Keratinocyte (primary cell): ENCODE measurements at regions not wholly inside any gene's neighbourhood (a gene's known extent, or its start where the extent isn't known, plus 50 kb on each side); places are given as distances from the start of the nearest gene placed in this dataset.
"Not testable (repeated sequence)": the region's sequence is repeated elsewhere in the genome, so short reads cannot be mapped to it uniquely, and the experiment has no call there.

ENCODE experiments used
- EZH2 ChIP-seq: IDR thresholded peaks from one replicate; pipeline ENCODE4 v1.6.1; 2012; ENCODE audit warnings: inconsistent platforms, mild to moderate bottlenecking, low read length, moderate library complexity
- TF ChIP-seq, protein P1 (sequence below), 3 experiments: IDR thresholded peaks in 1 of 3; conservative IDR thresholded peaks in 1 of 3; optimal IDR thresholded peaks in 1 of 3; 2 replicates in 2 of 3; 3 replicates in 1 of 3; pipeline versions ENCODE3 to v1.5.1; 2011; ENCODE audit warnings: low read length in 3 of 3, mild to moderate bottlenecking in 3 of 3, moderate library complexity in 2 of 3, control low read depth in 1 of 3, inconsistent platforms in 1 of 3; ENCODE audit not compliant: insufficient read depth in 2 of 3; ENCODE audit errors: extremely low read depth in 1 of 3

DNA sequence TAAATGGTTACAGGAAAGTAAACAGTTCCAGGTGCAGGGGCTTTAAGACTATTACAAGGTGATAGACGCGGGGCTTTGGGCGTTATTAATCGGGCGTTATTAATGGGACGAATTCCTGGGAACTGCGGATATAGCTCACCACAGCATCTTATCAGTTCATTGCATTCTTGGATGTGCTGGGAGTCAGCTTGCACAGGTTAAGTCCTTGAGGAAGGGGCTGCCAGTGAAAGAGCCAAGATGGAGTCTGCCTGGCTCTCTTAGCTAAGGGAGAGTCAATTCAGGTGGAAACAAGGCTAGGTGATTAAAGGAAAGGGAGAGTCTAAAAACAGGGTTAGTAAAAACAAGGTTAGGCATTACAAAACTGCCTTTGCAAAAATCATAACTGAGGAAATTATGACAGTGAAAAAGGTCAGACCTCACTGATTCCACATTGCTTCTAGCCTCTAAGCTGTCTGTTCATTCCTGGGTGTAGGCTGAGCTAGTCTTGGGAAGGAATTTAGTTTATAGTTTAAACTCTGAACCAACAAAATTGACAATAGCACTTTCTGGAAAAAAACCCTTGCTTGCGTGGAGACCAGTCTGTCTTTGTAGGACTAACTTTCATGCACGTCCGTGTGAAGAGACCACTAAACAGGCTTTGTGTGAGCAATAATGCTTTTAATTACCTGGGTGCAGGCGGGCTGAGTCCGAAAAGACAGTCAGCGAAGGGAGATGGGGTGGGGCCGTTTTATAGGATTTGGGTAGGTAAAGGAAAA lies 85.1 kb upstream of the MSH6 start:
- TF ChIP-seq EZH2: not testable (repeated sequence)
- TF ChIP-seq, protein P1, sequence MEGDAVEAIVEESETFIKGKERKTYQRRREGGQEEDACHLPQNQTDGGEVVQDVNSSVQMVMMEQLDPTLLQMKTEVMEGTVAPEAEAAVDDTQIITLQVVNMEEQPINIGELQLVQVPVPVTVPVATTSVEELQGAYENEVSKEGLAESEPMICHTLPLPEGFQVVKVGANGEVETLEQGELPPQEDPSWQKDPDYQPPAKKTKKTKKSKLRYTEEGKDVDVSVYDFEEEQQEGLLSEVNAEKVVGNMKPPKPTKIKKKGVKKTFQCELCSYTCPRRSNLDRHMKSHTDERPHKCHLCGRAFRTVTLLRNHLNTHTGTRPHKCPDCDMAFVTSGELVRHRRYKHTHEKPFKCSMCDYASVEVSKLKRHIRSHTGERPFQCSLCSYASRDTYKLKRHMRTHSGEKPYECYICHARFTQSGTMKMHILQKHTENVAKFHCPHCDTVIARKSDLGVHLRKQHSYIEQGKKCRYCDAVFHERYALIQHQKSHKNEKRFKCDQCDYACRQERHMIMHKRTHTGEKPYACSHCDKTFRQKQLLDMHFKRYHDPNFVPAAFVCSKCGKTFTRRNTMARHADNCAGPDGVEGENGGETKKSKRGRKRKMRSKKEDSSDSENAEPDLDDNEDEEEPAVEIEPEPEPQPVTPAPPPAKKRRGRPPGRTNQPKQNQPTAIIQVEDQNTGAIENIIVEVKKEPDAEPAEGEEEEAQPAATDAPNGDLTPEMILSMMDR (optimal IDR thresholded peaks at IDR 0.05 in 1 of 3, IDR thresholded peaks at IDR 0.05 in 1 of 3, conservative IDR thresholded peaks at IDR 0.05 in 1 of 3; ENCODE audit: extremely low read depth in 1 of 3, insufficient read depth in 2 of 3, low read length in 3 of 3): not testable (repeated sequence)
